Activated CD4-positive, CD25-positive, alpha-beta regulatory T cell treated with anti-CD3 and anti-CD28 coated beads, Interleukin-2, amount 50 U/mL, for 72 hours (primary cell): ENCODE measurements at regions not wholly inside any gene's neighbourhood (a gene's known extent, or its start where the extent isn't known, plus 50 kb on each side); places are given as distances from the start of the nearest gene placed in this dataset.

Experiments used
- DNase-seq: peaks from one replicate; pipeline ENCODE4 v3.0.0; 2021

- peak; percentile 19 for DNase-seq
Measured at GRCh38 chr17:83204230-83204725, 124.9 kb downstream of the METRNL start.

GRCh38 chr17:83204736-83205386 is 125.5 kb downstream of the METRNL start:
- DNase-seq, result peak; percentile 30

- DNase-seq, result peak; percentile 82
Measured at GRCh38 chr17:83205387-83206035, 126.1 kb downstream of the METRNL start.

- DNase-seq, result peak; percentile 19
Measured at GRCh38 chr17:83206036-83206394, 126.6 kb downstream of the METRNL start.

- peak; percentile 14 for DNase-seq
Measured at GRCh38 chr17:83206819-83207588, 127.6 kb downstream of the METRNL start.

GRCh38 chr17:83247001-83247400 is 167.6 kb downstream of the METRNL start:
- DNase-seq, result peak; percentile 53
